Psoas muscle (tissue), 7 donors: ENCODE measurements at regions not wholly inside any gene's neighbourhood (a gene's known extent, or its start where the extent isn't known, plus 50 kb on each side); places are given as distances from the start of the nearest gene placed in this dataset.

Experiments
- ATAC-seq, 4 donors: fragments of 200-7000 bp; cut with Tn5 transposase; one replicate each; pipeline ENCODE4 v1.9.1; 2020; ENCODE audit warnings: moderate library complexity in 3 of 4, mild to moderate bottlenecking in 2 of 4
- DNase-seq, 2 donors: peaks; one replicate each; pipeline ENCODE4 v3.0.0-alpha.2; 2020
- H3K27ac ChIP-seq: fragments of 200-600 bp; one replicate; pipeline ENCODE4 v1.8.0; 2022
- H3K27me3 ChIP-seq, 3 donors: fragments of 200-600 bp in 1 of 3; one replicate each; pipeline versions ENCODE4 v1.6.1 to v1.8.0; 2013 to 2022; ENCODE audit warnings: low read length in 2 of 3, mild to moderate bottlenecking in 2 of 3, moderate library complexity in 1 of 3; ENCODE audit not compliant: insufficient read depth in 3 of 3
- H3K36me3 ChIP-seq, 2 donors: fragments of 200-600 bp in 1 of 2; one replicate each; pipeline versions ENCODE4 v1.6.1 to v1.8.0; 2013 to 2022; ENCODE audit warnings: low read depth in 1 of 2, mild to moderate bottlenecking in 1 of 2, moderate library complexity in 1 of 2; ENCODE audit not compliant: insufficient read depth in 1 of 2
- H3K4me1 ChIP-seq: fragments of 200-600 bp; one replicate; pipeline ENCODE4 v1.8.0; 2022
- H3K4me3 ChIP-seq: fragments of 200-600 bp; one replicate; pipeline ENCODE4 v1.8.0; 2022; ENCODE audit warnings: mild to moderate bottlenecking
- H3K9me3 ChIP-seq: fragments of 200-600 bp; one replicate; pipeline ENCODE4 v1.8.0; 2022
- CTCF ChIP-seq: fragments of 200-600 bp; IDR thresholded peaks from one replicate; pipeline ENCODE4 v1.8.0; 2022; ENCODE audit warnings: antibody characterized with exemption
- WGBS, 3 donors: extraction: QIAGEN DNeasy Blood & Tissue Kit; methylation state at CpG; one replicate each; pipeline versions ENCODE4 v1.1.6 to v1.1.7; 2013; 5-methylcytosine and 5-hydroxymethylcytosine counted together
- intact Hi-C, 2 donors: fragments of 100-400 bp; cut with DNase I; formaldehyde crosslinking; loops; one replicate each; pipeline versions ENCODE4 v1.11.0 to v1.14.2; 2022
- donor health status: healthy with polysubstance abuse.
- donor health status: DM: no; HTN: no; CAD: no; lungs with moderate emphysema.
- donor health status: Bipolar disorder and iron deficiency.
- donor health status: healthy.
- donor health status: DM: yes; HTN: yes; CAD: no.
- donor health status: DM: no; HTN: no; CAD: no.
- donor health status: DM: yes; HTN: yes; CAD: no.

- WGBS, 3 donors: 96 to 100% (median 96%) methylated on average over 10 of the region's 10 CpGs
- no peaks in the 10 kb centered on the region for H3K36me3 ChIP-seq
- H3K4me1 ChIP-seq: no peaks in the 10 kb centered on the region
- ATAC-seq: no peak
- no peaks in the 10 kb centered on the region for H3K27me3 ChIP-seq
- DNase-seq: no peak
- TF ChIP-seq CTCF: no peak
- no peak overlapping the region for H3K27ac ChIP-seq
- H3K4me3 ChIP-seq: no peak overlapping the region
- no peaks in the 10 kb centered on the region for H3K9me3 ChIP-seq
- intact Hi-C loops: no loop called here
These were observed 304.1 kb upstream of the FAM98A start for GRCh38 chr2:33903215-33903614.

- no peaks in the 10 kb centered on the region for H3K9me3 ChIP-seq
- intact Hi-C loops: no loop called here
- no peaks in the 10 kb centered on the region for H3K4me1 ChIP-seq
- no peaks in the 10 kb centered on the region for H3K36me3 ChIP-seq
- DNase-seq (no peak), ATAC-seq (no peak)
- no peak overlapping the region for H3K4me3 ChIP-seq
- no peak for TF ChIP-seq CTCF
- H3K27ac ChIP-seq: no peak overlapping the region
- WGBS, 3 donors: 80 to 84% (median 82%) methylated on average over 2 of the region's 2 CpGs
- no peaks in the 10 kb centered on the region for H3K27me3 ChIP-seq
These were observed 301.5 kb upstream of the FAM98A start for GRCh38 chr2:33900610-33901009.

- no peaks in the 10 kb centered on the region for H3K4me1 ChIP-seq
- H3K36me3 ChIP-seq: no peaks in the 10 kb centered on the region
- no peaks in the 10 kb centered on the region for H3K9me3 ChIP-seq
- TF ChIP-seq CTCF: no peak
- no peak overlapping the region for H3K27ac ChIP-seq
- H3K4me3 ChIP-seq: no peak overlapping the region
- no peaks in the 10 kb centered on the region for H3K27me3 ChIP-seq
- WGBS, 3 donors: 67 to 75% (median 69%) methylated on average over 1 of the region's 1 CpG
- intact Hi-C loops: no loop called here
- ATAC-seq (no peak), DNase-seq (no peak)
These were observed 298.6 kb upstream of the FAM98A start for GRCh38 chr2:33897741-33898140.

GRCh38 chr2:33893824-33894223 is 294.7 kb upstream of the FAM98A start:
- WGBS, 3 donors: 18 to 24% (median 24%) methylated on average over 1 of the region's 1 CpG

More at GRCh38 chr2:33893824-33894223, 294.7 kb upstream of the FAM98A start:
- Histone ChIP-seq H3K36me3 (no peaks in the 10 kb centered on the region), H3K9me3 (no peaks in the 10 kb centered on the region), H3K27me3 (no peaks in the 10 kb centered on the region), H3K27ac (no peak overlapping the region), H3K4me3 (no peak overlapping the region), H3K4me1 (no peaks in the 10 kb centered on the region)
- intact Hi-C loops: no loop called here
- DNase-seq (no peak), ATAC-seq (no peak)
- TF ChIP-seq CTCF: no peak
